ENCODE measurements at regions not wholly inside any gene's neighbourhood (a gene's known extent, or its start where the extent isn't known, plus 50 kb on each side); places are given as distances from the start of the nearest gene placed in this dataset.
"Not testable (repeated sequence)": the region's sequence is repeated elsewhere in the genome, so short reads cannot be mapped to it uniquely, and the experiment has no call there.

DNA sequence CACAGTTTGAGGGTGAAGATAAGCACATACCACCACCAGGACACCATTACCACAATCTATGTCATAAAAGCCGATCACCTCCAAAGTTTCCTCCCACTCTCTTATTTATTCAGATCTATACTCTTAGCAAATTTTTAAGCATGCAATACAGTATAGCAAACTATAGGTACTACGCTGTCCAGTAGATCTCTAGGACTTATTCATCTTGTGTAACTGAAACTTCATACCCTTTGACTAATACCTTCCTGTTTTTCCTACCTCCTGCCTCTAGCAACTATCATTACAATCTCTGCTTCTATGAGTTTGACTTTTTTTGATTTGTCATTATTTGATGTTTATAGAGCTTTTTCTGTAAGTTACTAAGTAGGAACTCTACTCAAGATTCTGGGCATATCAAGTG, 84.5 kb upstream of the MANSC4 start:
- no peak overlapping the region for H3K27ac ChIP-seq

DNA sequence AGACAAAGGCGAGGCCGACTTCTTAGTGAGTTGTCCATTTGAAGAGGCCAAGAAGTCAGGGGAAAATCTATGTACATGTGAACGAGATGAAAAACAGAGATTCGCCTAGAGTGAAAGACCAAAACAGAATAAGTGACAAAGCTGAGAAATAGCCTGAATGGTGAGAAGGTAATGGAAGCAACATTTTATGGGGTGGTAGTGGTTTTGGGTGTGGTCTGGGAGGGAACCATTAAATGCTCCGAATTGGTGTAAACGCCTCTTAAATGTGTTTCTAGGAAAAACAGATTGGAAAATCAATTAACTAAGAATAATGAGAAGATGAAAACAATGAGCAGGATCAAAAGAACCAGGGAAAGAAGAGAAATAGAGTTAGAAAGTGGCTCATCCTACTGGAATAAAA, 83.8 kb upstream of the MANSC4 start:
- TF ChIP-seq, protein P1, sequence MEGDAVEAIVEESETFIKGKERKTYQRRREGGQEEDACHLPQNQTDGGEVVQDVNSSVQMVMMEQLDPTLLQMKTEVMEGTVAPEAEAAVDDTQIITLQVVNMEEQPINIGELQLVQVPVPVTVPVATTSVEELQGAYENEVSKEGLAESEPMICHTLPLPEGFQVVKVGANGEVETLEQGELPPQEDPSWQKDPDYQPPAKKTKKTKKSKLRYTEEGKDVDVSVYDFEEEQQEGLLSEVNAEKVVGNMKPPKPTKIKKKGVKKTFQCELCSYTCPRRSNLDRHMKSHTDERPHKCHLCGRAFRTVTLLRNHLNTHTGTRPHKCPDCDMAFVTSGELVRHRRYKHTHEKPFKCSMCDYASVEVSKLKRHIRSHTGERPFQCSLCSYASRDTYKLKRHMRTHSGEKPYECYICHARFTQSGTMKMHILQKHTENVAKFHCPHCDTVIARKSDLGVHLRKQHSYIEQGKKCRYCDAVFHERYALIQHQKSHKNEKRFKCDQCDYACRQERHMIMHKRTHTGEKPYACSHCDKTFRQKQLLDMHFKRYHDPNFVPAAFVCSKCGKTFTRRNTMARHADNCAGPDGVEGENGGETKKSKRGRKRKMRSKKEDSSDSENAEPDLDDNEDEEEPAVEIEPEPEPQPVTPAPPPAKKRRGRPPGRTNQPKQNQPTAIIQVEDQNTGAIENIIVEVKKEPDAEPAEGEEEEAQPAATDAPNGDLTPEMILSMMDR (conservative IDR thresholded peaks at IDR 0.05), result no peak
- no peak overlapping the region for H3K27ac ChIP-seq

More for the DNA sequence above, 84.5 kb upstream of the MANSC4 start:
- TF ChIP-seq, protein P1 (conservative IDR thresholded peaks at IDR 0.05), result no peak

DNA sequence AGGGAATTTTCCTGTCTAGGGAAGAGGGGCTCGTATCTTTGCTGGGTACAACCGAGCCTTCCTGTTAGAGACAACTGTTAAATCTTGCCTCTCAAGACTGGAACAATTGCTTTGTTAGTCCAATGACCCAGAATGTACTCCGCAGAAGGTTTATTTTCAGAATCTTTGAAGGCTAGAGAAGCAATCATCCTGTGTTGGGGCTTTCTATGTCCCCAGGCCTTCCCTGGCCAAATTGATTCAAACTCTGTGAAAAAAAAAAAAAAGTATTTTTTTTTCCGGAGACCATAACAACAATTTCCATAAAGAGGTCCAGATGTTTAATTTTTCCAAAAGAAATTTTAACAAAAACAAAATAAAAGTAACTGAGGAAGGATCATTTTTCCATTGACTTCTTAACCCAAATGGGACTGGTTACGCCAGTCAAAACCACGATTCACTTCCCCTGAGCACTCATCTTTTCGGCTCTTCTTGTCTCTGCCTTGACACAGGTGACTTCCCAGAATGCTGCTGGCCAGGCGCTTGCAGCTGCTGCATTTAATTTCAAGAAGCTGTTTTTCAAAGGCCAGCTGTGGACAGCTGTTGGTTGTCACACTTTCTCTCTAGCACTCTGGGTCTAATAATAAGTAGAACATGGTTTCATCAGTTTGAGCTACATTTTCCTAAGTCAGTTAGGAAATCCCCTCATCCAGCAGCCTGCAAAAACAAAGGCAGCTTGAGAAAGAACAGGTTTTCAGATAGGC, 81.6 kb upstream of the MANSC4 start:
- TF ChIP-seq, protein P1 (conservative IDR thresholded peaks at IDR 0.05), result no peak
- no peak overlapping the region for H3K27ac ChIP-seq

DNA sequence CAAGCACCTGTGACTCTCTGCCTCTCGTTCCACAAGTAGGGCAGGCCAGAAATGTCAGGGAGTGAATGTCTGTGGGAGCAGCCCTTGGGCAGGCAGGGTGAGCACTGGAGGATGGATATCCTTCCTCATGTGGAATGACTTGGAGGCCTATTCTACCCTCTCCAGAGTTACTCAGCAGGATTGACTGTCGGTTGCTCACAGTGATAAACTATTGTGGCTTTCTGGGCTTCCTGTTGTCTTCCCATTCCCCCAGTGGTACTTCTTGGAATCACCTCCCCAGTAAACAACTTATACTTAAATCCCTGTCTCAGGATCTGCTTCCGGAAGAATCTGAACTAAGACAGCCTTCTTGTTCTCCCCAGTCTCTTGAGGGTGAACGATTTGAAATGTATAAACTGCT, 79.6 kb upstream of the MANSC4 start:
- TF ChIP-seq, protein P1 (conservative IDR thresholded peaks at IDR 0.05), result no peak
- H3K27ac ChIP-seq, result no peak overlapping the region

DNA sequence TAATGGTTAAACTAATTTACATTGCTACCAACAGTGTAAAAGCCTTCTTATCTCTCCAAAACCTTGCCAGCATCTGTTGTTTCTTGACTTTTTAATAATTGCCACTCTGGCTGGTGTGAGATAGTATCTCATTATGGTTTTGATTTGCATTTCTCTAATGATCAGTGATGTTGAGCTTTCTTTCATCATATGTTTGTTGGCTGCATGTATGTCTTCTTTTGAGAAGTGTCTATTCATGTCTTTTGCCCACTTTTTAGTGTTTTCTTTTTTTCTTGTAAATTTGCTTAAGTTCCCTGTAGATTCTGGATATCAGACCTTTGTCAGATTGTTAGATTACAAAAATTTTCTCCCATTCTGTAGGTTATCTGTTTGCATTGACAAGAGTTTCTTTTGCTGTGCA, 77.0 kb upstream of the MANSC4 start:
- H3K27ac ChIP-seq, result not testable (repeated sequence)

DNA sequence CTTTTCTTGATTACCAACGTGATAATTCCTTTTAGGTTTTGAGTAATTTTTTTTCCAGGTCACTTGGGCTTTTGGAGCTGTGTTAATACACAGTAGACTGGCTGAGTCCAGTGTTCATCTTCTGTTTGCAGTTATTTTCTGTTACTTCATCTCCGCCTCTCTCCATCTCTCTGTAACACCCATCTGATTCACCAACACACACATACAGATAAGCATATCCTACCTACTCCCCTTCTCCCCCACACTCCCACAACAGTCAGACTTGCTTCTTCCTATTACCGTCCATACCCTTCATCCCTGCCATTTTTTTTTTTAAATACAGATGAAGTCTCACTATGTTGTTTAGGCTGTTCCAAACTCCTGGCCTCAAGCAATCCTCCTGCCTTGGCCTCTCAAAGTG, 72.7 kb upstream of the MANSC4 start:
- H3K27ac ChIP-seq, result no peak overlapping the region
- TF ChIP-seq, protein P1 (conservative IDR thresholded peaks at IDR 0.05), result no peak
